ENCODE measurements at regions not wholly inside any gene's neighbourhood (a gene's known extent, or its start where the extent isn't known, plus 50 kb on each side); places are given as distances from the start of the nearest gene placed in this dataset.

- Histone ChIP-seq H3K9me3 (ENCODE audit: control insufficient read depth, insufficient read depth, low read depth, low read length) (no peaks in the 10 kb centered on the region), H3K4me3 (replicated peaks in 1 of 4; ENCODE audit: control extremely low read depth in 1 of 4, insufficient read depth in 1 of 4, low read depth in 3 of 4, low read length in 4 of 4) (no peak overlapping the region), H3K27ac (ENCODE audit: insufficient read depth, low read length) (no peak overlapping the region), H3K36me3 (ENCODE audit: control insufficient read depth, insufficient read depth, low read length) (no peaks in the 10 kb centered on the region), H3K4me1 (ENCODE audit: control insufficient read depth, extremely low read depth, insufficient read depth, low read length) (no peaks in the 10 kb centered on the region), H3K4me2 (ENCODE audit: extremely low read depth, insufficient read depth, low read length) (no peak overlapping the region), H3K79me2 (ENCODE audit: control insufficient read depth, insufficient read depth, low read length) (no peaks in the 10 kb centered on the region), H3K9ac (ENCODE audit: insufficient read depth, low read length) (no peak overlapping the region), H3K27me3 (ENCODE audit: control insufficient read depth, insufficient read depth, low read length) (no peaks in the 10 kb centered on the region), H4K20me1 (ENCODE audit: control insufficient read depth, extremely low read depth, insufficient read depth, low read length) (no peaks in the 10 kb centered on the region), H2AFZ (ENCODE audit: low read length) (no peak overlapping the region)
- TF ChIP-seq EZH2 (IDR thresholded peaks at IDR 0.05; ENCODE audit: low read length, missing control alignments), result no peak
- TF ChIP-seq CTCF (conservative IDR thresholded peaks at IDR 0.05 in 1 of 2, IDR thresholded peaks at IDR 0.05 in 1 of 2; ENCODE audit: low read depth in 1 of 2, low read length in 2 of 2), result no peak
- no peak for DNase-seq (ENCODE audit: low read depth in 2 of 2)
Measured at GRCh38 chr5:174283211-174284005, 237.9 kb downstream of the NSG2 start.

- DNase-seq (ENCODE audit: low read depth in 2 of 2), result no peak
- no peaks in the 10 kb centered on the region for H3K4me1 ChIP-seq (ENCODE audit: control insufficient read depth, extremely low read depth, insufficient read depth, low read length)
- no peak overlapping the region for H3K4me3 ChIP-seq (replicated peaks in 1 of 4; ENCODE audit: control extremely low read depth in 1 of 4, insufficient read depth in 1 of 4, low read depth in 3 of 4, low read length in 4 of 4)
- no peaks in the 10 kb centered on the region for H3K27me3 ChIP-seq (ENCODE audit: control insufficient read depth, insufficient read depth, low read length)
- H3K79me2 ChIP-seq (ENCODE audit: control insufficient read depth, insufficient read depth, low read length), result no peaks in the 10 kb centered on the region
- H3K9ac ChIP-seq (ENCODE audit: insufficient read depth, low read length), result no peak overlapping the region
- H2AFZ ChIP-seq (ENCODE audit: low read length), result no peak overlapping the region
- no peak overlapping the region for H3K27ac ChIP-seq (ENCODE audit: insufficient read depth, low read length)
- H3K4me2 ChIP-seq (ENCODE audit: extremely low read depth, insufficient read depth, low read length), result no peak overlapping the region
- H4K20me1 ChIP-seq (ENCODE audit: control insufficient read depth, extremely low read depth, insufficient read depth, low read length), result no peaks in the 10 kb centered on the region
- no peaks in the 10 kb centered on the region for H3K36me3 ChIP-seq (ENCODE audit: control insufficient read depth, insufficient read depth, low read length)
- no peaks in the 10 kb centered on the region for H3K9me3 ChIP-seq (ENCODE audit: control insufficient read depth, insufficient read depth, low read depth, low read length)
- TF ChIP-seq CTCF (conservative IDR thresholded peaks at IDR 0.05 in 1 of 2, IDR thresholded peaks at IDR 0.05 in 1 of 2; ENCODE audit: low read depth in 1 of 2, low read length in 2 of 2) (no peak), EZH2 (IDR thresholded peaks at IDR 0.05; ENCODE audit: low read length, missing control alignments) (no peak)
Measured at GRCh38 chr5:174284873-174285272, 239.4 kb downstream of the NSG2 start.

GRCh38 chr5:174287761-174288160 lies 242.3 kb downstream of the NSG2 start:
- no peak for DNase-seq (ENCODE audit: low read depth in 2 of 2)
- Histone ChIP-seq H3K27me3 (ENCODE audit: control insufficient read depth, insufficient read depth, low read length) (no peaks in the 10 kb centered on the region), H3K79me2 (ENCODE audit: control insufficient read depth, insufficient read depth, low read length) (no peaks in the 10 kb centered on the region), H3K27ac (ENCODE audit: insufficient read depth, low read length) (no peak overlapping the region), H2AFZ (ENCODE audit: low read length) (no peak overlapping the region), H3K4me3 (replicated peaks in 1 of 4; ENCODE audit: control extremely low read depth in 1 of 4, insufficient read depth in 1 of 4, low read depth in 3 of 4, low read length in 4 of 4) (no peak overlapping the region), H3K36me3 (ENCODE audit: control insufficient read depth, insufficient read depth, low read length) (no peaks in the 10 kb centered on the region), H3K4me2 (ENCODE audit: extremely low read depth, insufficient read depth, low read length) (no peak overlapping the region), H4K20me1 (ENCODE audit: control insufficient read depth, extremely low read depth, insufficient read depth, low read length) (no peaks in the 10 kb centered on the region), H3K9ac (ENCODE audit: insufficient read depth, low read length) (no peak overlapping the region), H3K4me1 (ENCODE audit: control insufficient read depth, extremely low read depth, insufficient read depth, low read length) (no peaks in the 10 kb centered on the region), H3K9me3 (ENCODE audit: control insufficient read depth, insufficient read depth, low read depth, low read length) (no peaks in the 10 kb centered on the region)
- TF ChIP-seq CTCF (conservative IDR thresholded peaks at IDR 0.05 in 1 of 2, IDR thresholded peaks at IDR 0.05 in 1 of 2; ENCODE audit: low read depth in 1 of 2, low read length in 2 of 2), result no peak
- TF ChIP-seq EZH2 (IDR thresholded peaks at IDR 0.05; ENCODE audit: low read length, missing control alignments), result no peak
